GM12878 (cell line): ENCODE measurements at regions not wholly inside any gene's neighbourhood (a gene's known extent, or its start where the extent isn't known, plus 50 kb on each side); places are given as distances from the start of the nearest gene placed in this dataset.

Experiments used
- ATAC-seq: fragments of 200-7000 bp; cut with Tn5 transposase; 3 replicates; pipeline ENCODE4 v1.9.1; 2020; ENCODE audit warnings: mild to moderate bottlenecking, moderate library complexity
- BruUV-seq: library from RNA; stranded (reverse); fragments of 400-500 nt; replicated peaks from 2 replicates; lab custom pipeline; 2021; lab: Mats Ljungman, UMichigan
- CTCF ChIA-PET: fragments of 300-600 bp; sonication (Branson Sonifier 250); formaldehyde crosslinking; extraction: SDS; loops from one replicate; lab custom pipeline; 2021; ENCODE audit warnings: inconsistent platforms; lab: Yijun Ruan, JAX
- POLR2A ChIA-PET: fragments of 350-600 bp; formaldehyde crosslinking; extraction: SDS; loops from one replicate; lab custom pipeline; 2021; ENCODE audit warnings: inconsistent platforms; lab: Charles Lee
- RAD21 ChIA-PET: fragments of 300-600 bp; sonication (Branson Sonifier 250); formaldehyde crosslinking; loops from one replicate; lab custom pipeline; 2023; ENCODE audit warnings: antibody characterized with exemption; ENCODE audit not compliant: unreplicated experiment; lab: Charles Lee
- SMC1A ChIA-PET: fragments of 300-600 bp; sonication (Branson Sonifier 250); formaldehyde crosslinking; loops from one replicate; lab custom pipeline; 2023; ENCODE audit not compliant: unreplicated experiment, uncharacterized antibody; lab: Charles Lee
- DNase-seq: peaks from one replicate; pipeline ENCODE4 v3.0.0-alpha.2; 2011; ENCODE audit warnings: low read depth, low spot score
- FAIRE-seq: peaks from 3 replicates; lab custom pipeline; 2011; peaks lifted over from hg19 to GRCh38; lab: Jason Lieb, UNC
- H2AFZ ChIP-seq: 2 replicates; pipeline ENCODE4 v1.6.0; 2011; ENCODE audit warnings: low read depth, low read length, control low read depth; ENCODE audit not compliant: control insufficient read depth
- H3K27ac ChIP-seq: 2 replicates; pipeline ENCODE4 v1.5.1; 2011; ENCODE audit warnings: control low read depth; ENCODE audit not compliant: control insufficient read depth, insufficient read depth
- H3K27me3 ChIP-seq, 2 experiments: replicated peaks in 1 of 2; 2 replicates each; pipeline versions ENCODE4 v1.6.0 to v1.6.1; 2011; ENCODE audit warnings: low read length in 1 of 2; ENCODE audit not compliant: control insufficient read depth in 2 of 2, insufficient read depth in 2 of 2
- H3K36me3 ChIP-seq, 2 experiments: 2 replicates each; pipeline ENCODE4 v1.5.1; 2011; ENCODE audit warnings: low read length in 1 of 2; ENCODE audit not compliant: control insufficient read depth in 2 of 2, insufficient read depth in 2 of 2
- H3K4me1 ChIP-seq: 2 replicates; pipeline ENCODE4 v1.6.1; 2011; ENCODE audit warnings: mild to moderate bottlenecking, low read length, moderate library complexity, mixed read lengths; ENCODE audit not compliant: control insufficient read depth, insufficient read depth
- H3K4me2 ChIP-seq: 2 replicates; pipeline ENCODE4 v1.6.0; 2011; ENCODE audit warnings: control low read depth; ENCODE audit not compliant: control insufficient read depth, insufficient read depth
- H3K4me3 ChIP-seq: fragments of 200-600 bp; sonication (generic); 2 replicates; pipeline ENCODE4 v1.5.1; 2016
- H3K79me2 ChIP-seq: 2 replicates; pipeline ENCODE4 v1.6.0; 2011; ENCODE audit warnings: low read length; ENCODE audit not compliant: control insufficient read depth, insufficient read depth
- H3K9ac ChIP-seq: 2 replicates; pipeline ENCODE4 v1.8.0; 2011; ENCODE audit warnings: low read length, control low read depth, mixed read lengths; ENCODE audit not compliant: control insufficient read depth, insufficient read depth
- H3K9me3 ChIP-seq: replicated peaks from 3 replicates; pipeline ENCODE4 v1.5.1; 2011; ENCODE audit warnings: mild to moderate bottlenecking, low read length; ENCODE audit not compliant: control insufficient read depth, insufficient read depth
- H4K20me1 ChIP-seq: 2 replicates; pipeline ENCODE4 v1.6.0; 2011; ENCODE audit not compliant: control insufficient read depth, insufficient read depth
- CHD2 ChIP-seq: IDR thresholded peaks from 2 replicates; pipeline ENCODE4 v1.6.1; 2011; ENCODE audit warnings: low read depth, low read length, improper control_type of control experiment, borderline replicate concordance
- FOXK2 ChIP-seq: fragments of 450-650 bp; IDR thresholded peaks from 2 replicates; pipeline ENCODE4 v1.6.1; 2017; ENCODE audit warnings: mild to moderate bottlenecking, moderate library complexity
- NFYB ChIP-seq: IDR thresholded peaks from 2 replicates; pipeline ENCODE4 v1.6.1; 2011; ENCODE audit warnings: low read depth, mild to moderate bottlenecking, low read length, improper control_type of control experiment, moderate library complexity; ENCODE audit not compliant: insufficient read depth
- SIN3A ChIP-seq: IDR thresholded peaks from 2 replicates; pipeline ENCODE4 v1.6.1; 2012; ENCODE audit warnings: low read depth, low read length, improper control_type of control experiment
- SMAD5 ChIP-seq: IDR thresholded peaks from 2 replicates; pipeline ENCODE4 v1.6.1; 2016; ENCODE audit warnings: antibody characterized with exemption, low read depth
- SREBF1 ChIP-seq: IDR thresholded peaks from 2 replicates; pipeline ENCODE4 v1.6.1; 2012; ENCODE audit warnings: mild to moderate bottlenecking, low read length
- WRNIP1 ChIP-seq: IDR thresholded peaks from 2 replicates; pipeline ENCODE4 v1.6.1; 2011; ENCODE audit warnings: low read depth, low read length, improper control_type of control experiment, borderline replicate concordance
- WGBS: methylation state at CpG from one replicate; pipeline ENCODE4 v1.1.6; 2016; ENCODE audit warnings: low lambda C conversion rate; ENCODE audit not compliant: insufficient replicate concordance, insufficient coverage; ENCODE audit errors: missing lambda C conversion rate; 5-methylcytosine and 5-hydroxymethylcytosine counted together
- in situ Hi-C: fragments of 300-500 bp; cut with MboI; formaldehyde crosslinking; loops from 9 replicates; pipeline ENCODE4 v1.14.3; 2018; ENCODE audit warnings: mixed read lengths
- intact Hi-C: fragments of 100-400 bp; cut with micrococcal nuclease; formaldehyde crosslinking; loops from one replicate; pipeline ENCODE4 v1.14.2; 2022; ENCODE audit not compliant: unreplicated experiment
- TF ChIP-seq, protein P1 (sequence below): fragments of 150-350 bp; IDR thresholded peaks from 2 replicates; pipeline ENCODE4 v1.6.1; 2016; ENCODE audit warnings: low read depth, low read length
- TF ChIP-seq, protein P2 (sequence below): fragments of 450-650 bp; IDR thresholded peaks from 2 replicates; pipeline ENCODE4 v1.6.1; 2017; ENCODE audit warnings: borderline replicate concordance
- TF ChIP-seq, protein P3 (sequence below): IDR thresholded peaks from 2 replicates; pipeline ENCODE4 v1.6.1; 2011; ENCODE audit warnings: mild to moderate bottlenecking, low read depth, low read length, moderate library complexity; ENCODE audit not compliant: insufficient replicate concordance

GRCh38 chrX:113962343-113962742, 621.5 kb upstream of the HTR2C start:
- intact Hi-C loops (no loop called here), in situ Hi-C loops (no loop called here)
- no peak overlapping the region for H3K9ac ChIP-seq
- H2AFZ ChIP-seq, result no peak overlapping the region
- H3K4me2 ChIP-seq, result no peak overlapping the region
- H3K9me3 ChIP-seq, result no peaks in the 10 kb centered on the region
- H4K20me1 ChIP-seq, result no peaks in the 10 kb centered on the region
- H3K4me1 ChIP-seq, result no peaks in the 10 kb centered on the region
- no peak for TF ChIP-seq FOXK2
- no peaks in the 10 kb centered on the region for H3K27me3 ChIP-seq
- WGBS, result 0% methylated on average over 1 of the region's 1 CpG
- ATAC-seq (no peak), FAIRE-seq (no peak), DNase-seq (no peak)
- BruUV-seq, result no TSS peak
- H3K27ac ChIP-seq, result no peak overlapping the region
- ChIA-PET RAD21 (no interaction called here), POLR2A (no interaction called here), CTCF (no interaction called here), SMC1A (no interaction called here)
- no peaks in the 10 kb centered on the region for H3K79me2 ChIP-seq
- no peak overlapping the region for H3K4me3 ChIP-seq
- no peaks in the 10 kb centered on the region for H3K36me3 ChIP-seq

- in situ Hi-C loops (no loop called here), intact Hi-C loops (no loop called here)
- POLR2A ChIA-PET, result interaction anchor here (0.7 kb wide), 1 partner anchor 19 kb away, joined by 3 read pairs; no protein-coding TSS in a partner anchor
- Histone ChIP-seq H3K4me1 (no peaks in the 10 kb centered on the region), H3K9ac (no peak overlapping the region), H3K79me2 (no peaks in the 10 kb centered on the region), H3K4me2 (no peak overlapping the region), H3K4me3 (no peak overlapping the region), H3K9me3 (no peaks in the 10 kb centered on the region), H3K27ac (no peak overlapping the region), H3K27me3 (no peaks in the 10 kb centered on the region), H4K20me1 (no peaks in the 10 kb centered on the region), H3K36me3 (no peaks in the 10 kb centered on the region), H2AFZ (no peak overlapping the region)
- ATAC-seq (no peak), DNase-seq (no peak), FAIRE-seq (no peak)
- SMC1A ChIA-PET, result no interaction called here
- RAD21 ChIA-PET, result interaction anchor here (0.8 kb wide), 1 partner anchor 348 kb away, joined by 4 read pairs; no protein-coding TSS in a partner anchor
- WGBS, result 3% methylated on average over 4 of the region's 4 CpGs
- CTCF ChIA-PET, result no interaction called here
- TF ChIP-seq, protein P1, sequence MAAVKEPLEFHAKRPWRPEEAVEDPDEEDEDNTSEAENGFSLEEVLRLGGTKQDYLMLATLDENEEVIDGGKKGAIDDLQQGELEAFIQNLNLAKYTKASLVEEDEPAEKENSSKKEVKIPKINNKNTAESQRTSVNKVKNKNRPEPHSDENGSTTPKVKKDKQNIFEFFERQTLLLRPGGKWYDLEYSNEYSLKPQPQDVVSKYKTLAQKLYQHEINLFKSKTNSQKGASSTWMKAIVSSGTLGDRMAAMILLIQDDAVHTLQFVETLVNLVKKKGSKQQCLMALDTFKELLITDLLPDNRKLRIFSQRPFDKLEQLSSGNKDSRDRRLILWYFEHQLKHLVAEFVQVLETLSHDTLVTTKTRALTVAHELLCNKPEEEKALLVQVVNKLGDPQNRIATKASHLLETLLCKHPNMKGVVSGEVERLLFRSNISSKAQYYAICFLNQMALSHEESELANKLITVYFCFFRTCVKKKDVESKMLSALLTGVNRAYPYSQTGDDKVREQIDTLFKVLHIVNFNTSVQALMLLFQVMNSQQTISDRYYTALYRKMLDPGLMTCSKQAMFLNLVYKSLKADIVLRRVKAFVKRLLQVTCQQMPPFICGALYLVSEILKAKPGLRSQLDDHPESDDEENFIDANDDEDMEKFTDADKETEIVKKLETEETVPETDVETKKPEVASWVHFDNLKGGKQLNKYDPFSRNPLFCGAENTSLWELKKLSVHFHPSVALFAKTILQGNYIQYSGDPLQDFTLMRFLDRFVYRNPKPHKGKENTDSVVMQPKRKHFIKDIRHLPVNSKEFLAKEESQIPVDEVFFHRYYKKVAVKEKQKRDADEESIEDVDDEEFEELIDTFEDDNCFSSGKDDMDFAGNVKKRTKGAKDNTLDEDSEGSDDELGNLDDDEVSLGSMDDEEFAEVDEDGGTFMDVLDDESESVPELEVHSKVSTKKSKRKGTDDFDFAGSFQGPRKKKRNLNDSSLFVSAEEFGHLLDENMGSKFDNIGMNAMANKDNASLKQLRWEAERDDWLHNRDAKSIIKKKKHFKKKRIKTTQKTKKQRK, result no peak
- TF ChIP-seq, protein P2, sequence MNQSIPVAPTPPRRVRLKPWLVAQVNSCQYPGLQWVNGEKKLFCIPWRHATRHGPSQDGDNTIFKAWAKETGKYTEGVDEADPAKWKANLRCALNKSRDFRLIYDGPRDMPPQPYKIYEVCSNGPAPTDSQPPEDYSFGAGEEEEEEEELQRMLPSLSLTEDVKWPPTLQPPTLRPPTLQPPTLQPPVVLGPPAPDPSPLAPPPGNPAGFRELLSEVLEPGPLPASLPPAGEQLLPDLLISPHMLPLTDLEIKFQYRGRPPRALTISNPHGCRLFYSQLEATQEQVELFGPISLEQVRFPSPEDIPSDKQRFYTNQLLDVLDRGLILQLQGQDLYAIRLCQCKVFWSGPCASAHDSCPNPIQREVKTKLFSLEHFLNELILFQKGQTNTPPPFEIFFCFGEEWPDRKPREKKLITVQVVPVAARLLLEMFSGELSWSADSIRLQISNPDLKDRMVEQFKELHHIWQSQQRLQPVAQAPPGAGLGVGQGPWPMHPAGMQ, result no peak
- TF ChIP-seq WRNIP1 (no peak), NFYB (no peak), CHD2 (no peak), SIN3A (no peak), SREBF1 (no peak), SMAD5 (no peak)
- TF ChIP-seq, protein P3, sequence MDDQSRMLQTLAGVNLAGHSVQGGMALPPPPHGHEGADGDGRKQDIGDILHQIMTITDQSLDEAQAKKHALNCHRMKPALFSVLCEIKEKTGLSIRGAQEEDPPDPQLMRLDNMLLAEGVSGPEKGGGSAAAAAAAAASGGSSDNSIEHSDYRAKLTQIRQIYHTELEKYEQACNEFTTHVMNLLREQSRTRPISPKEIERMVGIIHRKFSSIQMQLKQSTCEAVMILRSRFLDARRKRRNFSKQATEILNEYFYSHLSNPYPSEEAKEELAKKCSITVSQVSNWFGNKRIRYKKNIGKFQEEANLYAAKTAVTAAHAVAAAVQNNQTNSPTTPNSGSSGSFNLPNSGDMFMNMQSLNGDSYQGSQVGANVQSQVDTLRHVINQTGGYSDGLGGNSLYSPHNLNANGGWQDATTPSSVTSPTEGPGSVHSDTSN, result no peak
- no TSS peak for BruUV-seq
Observed at GRCh38 chrX:113959912-113960626, 623.8 kb upstream of the HTR2C start.
